CD4-positive, CD25-positive, alpha-beta regulatory T cell (primary cell): ENCODE measurements at regions not wholly inside any gene's neighbourhood (a gene's known extent, or its start where the extent isn't known, plus 50 kb on each side); places are given as distances from the start of the nearest gene placed in this dataset.

ENCODE experiments used
- ATAC-seq, 2 donors: fragments of 150-1000 bp; cut with Tn5 transposase; one replicate each; pipeline ENCODE4 v1.10.0; 2021; ENCODE audit warnings: low read depth in 2 of 2, moderate number of reproducible peaks in 2 of 2, moderate library complexity in 1 of 2
- DNase-seq, 3 donors: peaks; one replicate each; pipeline versions ENCODE4 v3.0.0 to v3.0.0-alpha.2; 2012 to 2022; ENCODE audit warnings: mixed read lengths in 1 of 3
- H3K27ac ChIP-seq: one replicate; pipeline ENCODE4 v1.7.0; 2013; ENCODE audit warnings: mild to moderate bottlenecking, low read length; ENCODE audit not compliant: insufficient read depth, poor library complexity, severe bottlenecking
- H3K27me3 ChIP-seq: one replicate; pipeline ENCODE4 v1.7.0; 2013; ENCODE audit warnings: low read length; ENCODE audit not compliant: control insufficient read depth, insufficient read depth
- H3K36me3 ChIP-seq: one replicate; pipeline ENCODE4 v1.7.0; 2013; ENCODE audit warnings: mild to moderate bottlenecking, low read length, moderate library complexity; ENCODE audit not compliant: control insufficient read depth, insufficient read depth
- H3K4me1 ChIP-seq: 2 replicates; pipeline ENCODE4 v1.7.0; 2013; ENCODE audit warnings: mild to moderate bottlenecking, low read length; ENCODE audit not compliant: insufficient read depth, control insufficient read depth, poor library complexity, severe bottlenecking
- H3K4me3 ChIP-seq: one replicate; pipeline ENCODE4 v1.7.0; 2013; ENCODE audit warnings: low read depth, mild to moderate bottlenecking, low read length, moderate library complexity
- H3K9me3 ChIP-seq, 2 experiments: 1 replicate in 1 of 2; 2 replicates in 1 of 2; pipeline ENCODE4 v1.7.0; 2013; ENCODE audit warnings: low read length in 2 of 2, mild to moderate bottlenecking in 1 of 2, moderate library complexity in 1 of 2; ENCODE audit not compliant: control insufficient read depth in 2 of 2
- H3K27ac Mint-ChIP-seq, 3 donors: one replicate each; pipeline ENCODE4 v1.8.0; 2020 to 2022; ENCODE audit warnings: mild to moderate bottlenecking in 3 of 3, mixed read lengths in 3 of 3, moderate library complexity in 2 of 3
- H3K27me3 Mint-ChIP-seq: one replicate; pipeline ENCODE4 v1.8.0; 2022; ENCODE audit warnings: mild to moderate bottlenecking, mixed read lengths
- H3K36me3 Mint-ChIP-seq: one replicate; pipeline ENCODE4 v1.8.0; 2020; ENCODE audit warnings: mixed read lengths
- H3K4me1 Mint-ChIP-seq, 4 donors: one replicate each; pipeline ENCODE4 v1.8.0; 2020 to 2022; ENCODE audit warnings: mixed read lengths in 4 of 4, mild to moderate bottlenecking in 1 of 4
- H3K4me3 Mint-ChIP-seq, 4 donors: one replicate each; pipeline ENCODE4 v1.8.0; 2020 to 2022; ENCODE audit warnings: mild to moderate bottlenecking in 4 of 4, mixed read lengths in 4 of 4, moderate library complexity in 3 of 4
- H3K9me3 Mint-ChIP-seq, 7 donors: one replicate each; pipeline ENCODE4 v1.8.0; 2020 to 2022; ENCODE audit warnings: mixed read lengths in 7 of 7, mild to moderate bottlenecking in 3 of 7, moderate library complexity in 2 of 7

GRCh38 chr2:163859951-163860350, 124.1 kb upstream of the FIGN start:
- Histone ChIP-seq H3K4me1 (no peaks in the 10 kb centered on the region), H3K27me3 (no peaks in the 10 kb centered on the region)

GRCh38 chr2:163856941-163857340, 121.1 kb upstream of the FIGN start:
- Histone ChIP-seq H3K9me3 (peaks cover 0 to 2% of the 10 kb centered on the region in 2 experiments), H3K4me3 (no peak overlapping the region), H3K27ac (no peak overlapping the region), H3K27me3 (no peaks in the 10 kb centered on the region), H3K4me1 (no peaks in the 10 kb centered on the region), H3K36me3 (no peaks in the 10 kb centered on the region)
- Mint-ChIP-seq H3K27ac (no peak overlapping the region), H3K4me1 (no peaks in the 10 kb centered on the region), H3K27me3 (no peaks in the 10 kb centered on the region), H3K36me3 (no peaks in the 10 kb centered on the region), H3K9me3 (peaks cover 0 to 7% (median 1%) of the 10 kb centered on the region in 7 donors), H3K4me3 (no peak overlapping the region)
- DNase-seq: no peak
- ATAC-seq: no peak

More at GRCh38 chr2:163859951-163860350, 124.1 kb upstream of the FIGN start:
- no peak overlapping the region for H3K27ac ChIP-seq
- H3K27ac Mint-ChIP-seq: no peak overlapping the region
- peaks cover 0 to 2% of the 10 kb centered on the region in 2 experiments for H3K9me3 ChIP-seq
- no peak overlapping the region for H3K4me3 ChIP-seq
- no peak for ATAC-seq
- no peaks in the 10 kb centered on the region for H3K27me3 Mint-ChIP-seq
- H3K4me3 Mint-ChIP-seq: no peak overlapping the region
- H3K36me3 Mint-ChIP-seq: no peaks in the 10 kb centered on the region
- H3K4me1 Mint-ChIP-seq: no peaks in the 10 kb centered on the region
- H3K36me3 ChIP-seq: no peaks in the 10 kb centered on the region
- peak in 1 of 3 donors; percentile 0 for DNase-seq
- H3K9me3 Mint-ChIP-seq: peaks cover 0 to 7% (median 3%) of the 10 kb centered on the region in 7 donors

GRCh38 chr2:163852616-163853015, 116.8 kb upstream of the FIGN start:
- no peaks in the 10 kb centered on the region for H3K4me1 ChIP-seq
- Mint-ChIP-seq H3K9me3 (peaks cover 0 to 17% (median 1%) of the 10 kb centered on the region in 7 donors), H3K27ac (no peak overlapping the region), H3K27me3 (no peaks in the 10 kb centered on the region), H3K4me3 (no peak overlapping the region), H3K36me3 (no peaks in the 10 kb centered on the region), H3K4me1 (no peaks in the 10 kb centered on the region)
- no peak for DNase-seq
- no peak for ATAC-seq
- H3K27ac ChIP-seq: no peak overlapping the region
- H3K36me3 ChIP-seq: no peaks in the 10 kb centered on the region
- peaks cover 0 to 2% of the 10 kb centered on the region in 2 experiments for H3K9me3 ChIP-seq
- no peak overlapping the region for H3K4me3 ChIP-seq
- no peaks in the 10 kb centered on the region for H3K27me3 ChIP-seq

DNA sequence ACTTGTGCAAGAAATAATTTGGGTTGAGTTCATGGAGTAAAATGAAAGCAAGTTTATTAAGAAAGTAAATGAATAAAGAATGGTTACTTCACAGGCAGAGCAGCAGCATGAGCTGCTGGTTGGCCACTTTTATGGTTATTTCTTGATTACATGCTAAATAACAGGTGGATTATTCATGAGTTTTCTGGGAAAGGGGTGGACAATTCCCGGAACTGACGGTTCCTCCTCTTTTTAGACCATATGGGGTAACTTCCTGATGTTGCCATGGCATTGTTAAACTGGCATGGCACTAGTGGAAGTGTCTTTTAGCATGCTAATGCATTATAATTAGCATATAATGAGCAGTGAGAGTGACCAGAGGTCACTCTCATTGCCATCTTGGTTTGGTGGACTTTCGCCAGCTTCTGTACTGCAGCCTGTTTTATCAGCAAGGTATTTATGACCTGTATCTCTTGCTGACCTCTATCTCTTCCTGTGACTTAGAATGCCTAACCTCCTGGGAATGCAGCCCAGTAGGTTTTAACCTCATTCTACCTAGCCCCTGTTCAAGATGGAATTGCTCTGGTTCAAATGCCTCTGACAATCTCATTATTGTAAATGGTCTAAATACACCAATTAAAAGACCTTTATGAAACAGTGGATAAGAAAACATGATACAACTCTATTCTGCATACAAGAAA, 114.1 kb upstream of the FIGN start:
- no peaks in the 10 kb centered on the region for H3K9me3 ChIP-seq
- ATAC-seq: no peak
- peaks cover 0 to 19% (median 3%) of the 10 kb centered on the region in 7 donors for H3K9me3 Mint-ChIP-seq

DNA sequence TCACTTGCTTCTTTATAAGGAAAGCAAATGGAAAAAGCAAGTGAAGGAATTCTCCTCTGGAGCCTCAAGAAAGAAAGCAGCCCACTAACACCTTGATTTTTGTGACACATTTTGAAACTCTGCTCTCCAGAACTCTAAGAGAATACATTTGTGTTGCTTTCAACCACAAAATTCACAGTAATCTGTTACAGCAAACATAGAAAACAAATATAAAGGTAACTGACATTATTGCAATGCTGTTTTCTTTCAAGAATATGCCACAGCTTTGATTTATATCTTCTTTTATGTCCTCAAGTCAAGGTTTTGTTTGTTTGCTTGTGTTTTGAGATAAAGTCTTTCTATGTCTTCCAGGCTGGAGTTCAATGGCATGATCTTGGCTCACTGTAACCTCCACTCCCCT, 103.1 kb upstream of the FIGN start:
- no peaks in the 10 kb centered on the region for H3K27me3 Mint-ChIP-seq
- no peaks in the 10 kb centered on the region for H3K36me3 Mint-ChIP-seq
- DNase-seq (no peak), ATAC-seq (no peak)
- no peak overlapping the region for H3K4me3 Mint-ChIP-seq
- Histone ChIP-seq H3K4me1 (no peaks in the 10 kb centered on the region), H3K36me3 (no peaks in the 10 kb centered on the region), H3K4me3 (no peak overlapping the region), H3K27ac (no peak overlapping the region), H3K27me3 (no peaks in the 10 kb centered on the region), H3K9me3 (no peaks in the 10 kb centered on the region)
- no peak overlapping the region for H3K27ac Mint-ChIP-seq
- peaks cover 0 to 8% (median 3%) of the 10 kb centered on the region in 7 donors for H3K9me3 Mint-ChIP-seq
- no peaks in the 10 kb centered on the region for H3K4me1 Mint-ChIP-seq

More for the DNA sequence above, 114.1 kb upstream of the FIGN start:
- no peaks in the 10 kb centered on the region for H3K27me3 Mint-ChIP-seq
- no peak overlapping the region for H3K27ac Mint-ChIP-seq
- Histone ChIP-seq H3K27ac (no peak overlapping the region), H3K36me3 (no peaks in the 10 kb centered on the region), H3K4me3 (no peak overlapping the region), H3K27me3 (no peaks in the 10 kb centered on the region), H3K4me1 (no peaks in the 10 kb centered on the region)
- H3K36me3 Mint-ChIP-seq: no peaks in the 10 kb centered on the region
- no peak for DNase-seq
- H3K4me1 Mint-ChIP-seq: no peaks in the 10 kb centered on the region
- no peak overlapping the region for H3K4me3 Mint-ChIP-seq

- H3K4me3 Mint-ChIP-seq: no peak overlapping the region
- DNase-seq (no peak), ATAC-seq (no peak)
- H3K36me3 Mint-ChIP-seq: no peaks in the 10 kb centered on the region
- no peak overlapping the region for H3K4me3 ChIP-seq
- no peaks in the 10 kb centered on the region for H3K27me3 ChIP-seq
- peaks cover 0 to 15% (median 4%) of the 10 kb centered on the region in 7 donors for H3K9me3 Mint-ChIP-seq
- H3K27me3 Mint-ChIP-seq: no peaks in the 10 kb centered on the region
- no peaks in the 10 kb centered on the region for H3K4me1 Mint-ChIP-seq
- H3K4me1 ChIP-seq: no peaks in the 10 kb centered on the region
- H3K27ac ChIP-seq: no peak overlapping the region
- H3K36me3 ChIP-seq: no peaks in the 10 kb centered on the region
- no peaks in the 10 kb centered on the region for H3K9me3 ChIP-seq
- no peak overlapping the region for H3K27ac Mint-ChIP-seq
These were observed 100.4 kb upstream of the FIGN start for GRCh38 chr2:163836167-163836566.

DNA sequence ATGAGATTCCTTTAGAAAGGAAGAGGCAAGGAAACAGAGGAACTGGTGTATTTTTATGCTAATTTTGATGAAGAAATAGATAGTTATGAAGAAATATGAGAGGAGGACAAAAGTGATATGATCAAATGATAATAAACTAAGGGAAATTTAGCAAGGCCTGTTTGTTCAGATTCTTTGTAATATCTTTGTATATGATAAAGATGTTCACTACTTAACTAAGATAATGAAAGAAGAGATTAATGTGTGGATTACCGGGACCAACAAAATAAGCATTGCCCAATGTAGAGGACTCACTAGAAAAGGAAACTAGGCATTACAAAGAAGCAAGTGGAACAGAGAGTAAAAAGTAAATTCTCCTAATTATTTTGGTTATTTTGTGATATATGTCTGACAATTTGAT, 99.0 kb upstream of the FIGN start:
- H3K9me3 Mint-ChIP-seq: peaks cover 0 to 13% (median 4%) of the 10 kb centered on the region in 7 donors
- H3K4me3 Mint-ChIP-seq: no peak overlapping the region
- ATAC-seq (no peak), DNase-seq (no peak)
- no peak overlapping the region for H3K27ac Mint-ChIP-seq
- H3K27me3 Mint-ChIP-seq: no peaks in the 10 kb centered on the region
- no peak overlapping the region for H3K4me3 ChIP-seq
- H3K36me3 ChIP-seq: no peaks in the 10 kb centered on the region
- H3K27me3 ChIP-seq: no peaks in the 10 kb centered on the region
- H3K27ac ChIP-seq: no peak overlapping the region
- no peaks in the 10 kb centered on the region for H3K36me3 Mint-ChIP-seq
- H3K4me1 ChIP-seq: no peaks in the 10 kb centered on the region
- H3K4me1 Mint-ChIP-seq: no peaks in the 10 kb centered on the region
- H3K9me3 ChIP-seq: no peaks in the 10 kb centered on the region

DNA sequence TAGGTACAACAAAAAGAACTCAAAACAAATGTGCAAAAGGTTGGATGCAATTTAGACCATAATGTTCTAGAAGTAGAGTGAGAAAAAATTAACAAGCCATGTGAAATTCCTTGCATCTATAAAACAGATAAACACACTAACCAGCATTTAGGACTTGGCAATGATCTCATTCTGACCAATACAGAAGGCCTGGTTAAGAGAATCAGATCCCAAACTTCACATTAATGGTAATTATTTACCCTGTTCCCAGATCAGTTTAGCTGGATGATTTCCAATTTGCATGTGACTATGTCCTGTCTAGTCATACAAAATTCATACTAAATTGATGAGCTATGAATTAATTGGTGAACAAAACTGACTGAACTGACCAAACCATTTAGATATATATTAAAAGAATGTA, 98.4 kb upstream of the FIGN start:
- no peaks in the 10 kb centered on the region for H3K27me3 Mint-ChIP-seq
- ATAC-seq (no peak), DNase-seq (no peak)
- H3K9me3 Mint-ChIP-seq: peaks cover 2 to 19% (median 4%) of the 10 kb centered on the region in 7 donors
- no peaks in the 10 kb centered on the region for H3K9me3 ChIP-seq
- H3K36me3 Mint-ChIP-seq: no peaks in the 10 kb centered on the region
- no peaks in the 10 kb centered on the region for H3K4me1 Mint-ChIP-seq
- no peak overlapping the region for H3K27ac ChIP-seq
- H3K27me3 ChIP-seq: no peaks in the 10 kb centered on the region
- H3K27ac Mint-ChIP-seq: no peak overlapping the region
- H3K4me3 ChIP-seq: no peak overlapping the region
- H3K4me3 Mint-ChIP-seq: no peak overlapping the region
- no peaks in the 10 kb centered on the region for H3K4me1 ChIP-seq
- no peaks in the 10 kb centered on the region for H3K36me3 ChIP-seq
